IPS DF 4.7 (cell line): ENCODE measurements at regions not wholly inside any gene's neighbourhood (a gene's known extent, or its start where the extent isn't known, plus 50 kb on each side); places are given as distances from the start of the nearest gene placed in this dataset.

Experiments
- DNase-seq: peaks from one replicate; pipeline ENCODE4 v3.0.0-alpha.2; 2013; ENCODE audit warnings: low spot score; ENCODE audit errors: extremely low read depth

DNA sequence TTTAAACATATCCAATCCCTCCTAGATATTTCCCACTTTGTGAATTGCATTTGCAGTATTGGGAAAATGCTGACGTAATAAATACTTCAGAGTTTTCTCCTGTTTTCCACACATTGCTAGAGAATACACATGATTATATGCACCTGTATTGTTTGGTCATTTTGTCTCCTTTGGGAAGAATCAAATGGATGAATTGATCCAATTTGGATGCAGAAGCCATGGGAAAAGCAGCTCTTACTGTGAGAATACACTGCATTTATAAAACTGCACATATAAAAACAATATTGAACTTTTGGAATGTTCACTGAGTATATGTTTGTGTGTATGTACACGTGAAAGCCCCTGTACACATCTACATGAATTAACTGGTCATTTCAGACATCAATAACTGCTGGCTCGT, 306.6 kb upstream of the LYPLAL1 start:
- DNase-seq: no peak

DNA sequence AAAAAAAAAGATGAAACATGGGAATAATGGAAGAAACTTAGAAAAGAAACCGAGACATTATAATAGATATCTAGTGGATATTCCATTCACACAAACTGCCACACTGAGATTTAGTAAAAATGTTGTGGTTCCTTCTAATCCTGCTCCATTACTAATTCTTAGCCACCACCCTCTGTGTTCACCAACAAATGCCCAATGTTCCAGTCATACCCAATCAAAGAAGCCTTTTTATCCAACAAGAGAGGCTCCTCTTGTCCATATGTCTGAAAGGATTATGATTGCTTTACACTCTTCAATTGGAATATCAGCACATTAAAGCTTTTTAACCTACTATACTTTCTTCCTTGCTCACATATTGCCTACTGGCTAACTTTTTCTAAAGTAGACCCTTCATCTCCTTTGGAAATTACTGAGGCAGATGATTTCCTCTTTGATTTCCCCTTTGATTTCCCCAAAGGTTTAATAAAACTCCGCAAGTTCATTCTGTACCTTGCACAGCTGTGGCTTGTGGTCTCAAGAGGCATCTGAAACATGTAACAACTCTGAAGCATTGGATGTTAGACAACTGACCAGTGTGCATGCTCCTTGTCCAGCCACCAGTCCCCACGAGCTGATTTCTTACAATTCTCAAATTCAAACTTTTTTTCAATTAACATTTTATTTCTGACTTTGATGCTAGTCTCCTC, 305.6 kb upstream of the LYPLAL1 start:
- DNase-seq: no peak

DNA sequence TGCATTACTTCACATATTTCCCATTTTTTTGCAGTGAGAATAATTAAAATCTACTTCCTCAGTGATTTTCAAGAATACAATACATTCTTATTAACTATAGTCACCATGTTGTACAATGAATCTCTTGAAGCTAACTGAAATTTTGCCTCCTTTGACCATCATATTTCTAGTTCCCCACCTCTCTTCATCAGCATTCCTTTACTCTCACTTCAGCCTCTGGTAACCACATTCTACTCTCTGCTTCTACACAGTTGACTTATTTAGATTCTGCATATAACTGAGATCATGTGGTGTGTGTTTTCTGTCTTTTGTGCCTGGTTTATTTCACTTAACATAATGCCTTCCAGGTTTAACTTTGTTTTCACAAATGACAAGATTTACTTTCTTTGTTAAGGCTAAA, 304.4 kb upstream of the LYPLAL1 start:
- no peak for DNase-seq

DNA sequence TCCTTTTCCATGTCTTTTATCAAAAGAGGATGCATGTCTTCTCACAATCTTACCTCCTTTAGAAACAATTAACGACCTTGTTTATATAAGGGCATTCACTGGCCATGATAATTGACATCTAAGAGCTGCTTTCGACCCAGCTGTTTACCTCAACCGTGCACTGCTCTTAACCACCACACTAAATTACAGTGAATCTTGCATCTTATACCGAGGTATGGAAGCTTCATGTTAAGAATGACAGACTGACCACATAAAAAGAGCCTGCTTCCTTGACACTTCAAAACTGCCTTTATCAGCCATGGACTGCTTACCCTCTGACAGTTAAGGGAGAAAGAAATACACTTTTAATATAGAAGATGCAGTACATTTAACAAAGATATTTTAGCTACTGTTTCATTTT, 301.7 kb upstream of the LYPLAL1 start:
- no peak for DNase-seq

- DNase-seq: no peak
These were observed 300.8 kb upstream of the LYPLAL1 start for GRCh38 chr1:218872928-218873327.

DNA sequence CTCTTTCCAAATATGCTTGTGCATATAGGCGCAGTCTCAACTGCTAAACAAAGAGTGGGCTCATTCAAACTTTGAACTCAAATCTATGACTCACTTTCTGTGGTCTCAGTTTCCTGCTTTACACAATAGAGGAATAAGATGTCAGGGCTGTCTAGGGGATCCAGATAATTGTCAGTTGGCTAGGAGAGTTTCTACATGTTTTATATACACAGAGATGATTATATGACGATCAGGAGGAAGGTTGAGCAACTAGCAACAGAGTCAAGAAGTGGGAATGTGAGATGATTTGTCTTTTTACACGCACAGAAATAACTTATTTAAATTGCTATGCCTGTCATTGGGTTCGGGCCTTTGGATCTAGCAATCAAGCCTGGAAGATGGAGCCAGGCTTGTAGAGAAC, 299.4 kb upstream of the LYPLAL1 start:
- DNase-seq: no peak

GRCh38 chr1:218874801-218875400, 298.8 kb upstream of the LYPLAL1 start:
- no peak for DNase-seq

DNA sequence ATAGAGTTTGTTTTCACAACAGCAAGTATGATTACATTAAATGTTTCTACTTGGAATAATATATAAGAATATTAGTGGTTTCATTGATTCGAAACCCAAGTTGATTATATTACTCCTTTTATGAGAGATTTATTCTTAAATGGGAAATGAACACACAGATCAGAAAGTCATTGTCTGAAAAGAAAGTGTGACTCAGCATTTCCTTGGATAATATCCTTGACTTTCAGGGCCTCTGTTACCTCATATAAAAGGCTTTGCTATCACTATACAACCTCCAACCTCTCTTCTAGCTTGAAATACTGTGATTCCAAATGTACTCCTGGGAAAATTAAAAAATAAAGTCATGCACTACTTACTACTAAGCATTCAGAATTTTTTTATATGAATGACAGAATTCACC, 295.3 kb upstream of the LYPLAL1 start:
- DNase-seq: no peak

GRCh38 chr1:218880484-218881060, 293.1 kb upstream of the LYPLAL1 start:
- no peak for DNase-seq

DNA sequence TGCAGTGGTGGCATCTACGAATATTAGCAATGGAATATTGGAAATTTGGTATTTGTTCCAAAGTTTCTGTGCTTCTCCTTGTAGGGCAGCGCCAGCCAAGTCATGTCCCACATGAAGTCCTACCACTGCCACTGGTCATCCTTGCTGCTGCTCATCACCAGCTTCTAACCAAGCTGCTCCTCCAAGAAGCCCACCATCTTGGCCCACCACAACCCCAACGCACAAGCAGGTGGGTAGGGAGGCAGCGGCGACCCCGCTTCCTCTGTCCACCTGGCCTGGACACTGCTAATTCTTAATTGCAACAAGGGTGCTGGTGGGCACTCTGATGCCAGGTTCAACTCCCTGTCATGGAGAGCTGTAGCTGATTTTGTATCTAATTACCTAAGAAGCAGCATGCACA, 291.2 kb upstream of the LYPLAL1 start:
- no peak for DNase-seq

DNA sequence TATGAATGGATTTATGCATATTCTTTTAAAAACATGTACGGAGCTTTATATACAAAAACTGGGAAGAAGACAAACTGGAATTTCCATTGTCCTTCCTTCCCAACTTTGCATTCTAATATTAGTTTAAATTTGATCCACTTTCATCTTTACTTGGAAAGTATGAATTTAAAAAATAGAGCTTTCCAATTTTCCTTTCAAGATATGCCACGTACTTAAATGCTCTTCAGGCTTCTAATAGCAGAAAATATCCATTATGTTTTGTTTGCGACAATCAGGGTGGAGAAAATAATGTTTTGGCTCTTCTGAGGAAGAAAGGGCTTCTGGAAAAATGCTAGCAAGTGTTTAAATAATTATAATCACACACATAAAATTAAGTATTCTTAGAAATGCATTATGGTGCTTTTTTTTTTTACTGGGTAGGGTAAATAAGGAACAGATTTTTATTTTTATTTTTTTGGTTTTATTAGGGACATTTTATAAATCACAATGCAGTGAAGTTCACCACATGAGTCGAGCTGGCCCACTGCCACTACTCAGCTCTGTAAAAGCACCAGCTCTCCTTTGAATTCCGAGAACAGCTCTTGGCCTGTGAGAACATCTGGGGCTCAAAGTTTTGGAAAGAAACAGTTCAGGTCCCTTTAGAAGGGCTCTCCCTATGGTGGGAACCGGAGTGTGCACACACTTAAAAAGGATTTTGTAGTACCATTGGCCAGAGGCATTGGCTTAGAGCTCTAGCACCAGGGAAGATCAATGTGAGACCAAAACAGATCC, 287.4 kb upstream of the LYPLAL1 start:
- DNase-seq: no peak

GRCh38 chr1:218887141-218887925, 286.3 kb upstream of the LYPLAL1 start:
- no peak for DNase-seq

DNA sequence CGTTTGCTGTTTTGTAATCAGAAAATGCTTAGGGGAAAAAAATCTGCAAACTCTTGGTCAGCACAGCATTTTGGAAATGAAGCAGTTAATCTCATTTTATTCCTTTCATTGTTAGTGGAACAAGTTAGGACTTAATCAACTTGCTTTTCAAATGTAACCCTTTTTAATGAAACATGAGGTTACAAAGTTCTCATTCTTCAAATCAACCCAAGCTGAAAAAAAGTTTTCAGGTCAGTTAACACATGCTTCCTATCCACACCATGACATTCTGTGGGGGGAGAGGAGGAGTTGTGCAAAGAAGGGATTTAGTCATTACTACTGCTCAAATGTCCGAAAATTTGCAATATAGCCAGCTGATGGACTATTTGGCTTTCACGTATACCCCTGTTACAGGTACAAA, 283.2 kb upstream of the LYPLAL1 start:
- DNase-seq: no peak

- DNase-seq: no peak
These were observed 282.1 kb upstream of the LYPLAL1 start for GRCh38 chr1:218891577-218891976.

GRCh38 chr1:218895064-218895587, 278.6 kb upstream of the LYPLAL1 start:
- DNase-seq: no peak

DNA sequence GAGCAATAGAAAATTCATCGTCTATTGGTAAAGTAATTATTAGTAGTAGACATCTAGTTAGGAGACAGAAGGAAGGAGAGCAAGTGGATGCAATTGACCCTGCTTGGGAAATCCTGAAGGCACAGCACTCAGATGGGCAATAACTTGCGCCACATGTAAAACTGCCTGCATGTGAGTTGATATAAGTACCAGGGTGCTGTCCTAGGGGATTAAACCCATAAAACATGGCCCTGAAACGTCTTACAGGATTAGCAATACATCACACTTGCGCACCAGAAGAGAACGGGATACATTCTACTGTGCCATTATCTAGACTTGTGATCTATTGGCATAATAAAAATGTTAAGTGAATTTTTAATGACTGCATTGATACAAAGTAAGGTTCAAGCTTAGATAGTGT, 277.5 kb upstream of the LYPLAL1 start:
- DNase-seq: no peak

DNA sequence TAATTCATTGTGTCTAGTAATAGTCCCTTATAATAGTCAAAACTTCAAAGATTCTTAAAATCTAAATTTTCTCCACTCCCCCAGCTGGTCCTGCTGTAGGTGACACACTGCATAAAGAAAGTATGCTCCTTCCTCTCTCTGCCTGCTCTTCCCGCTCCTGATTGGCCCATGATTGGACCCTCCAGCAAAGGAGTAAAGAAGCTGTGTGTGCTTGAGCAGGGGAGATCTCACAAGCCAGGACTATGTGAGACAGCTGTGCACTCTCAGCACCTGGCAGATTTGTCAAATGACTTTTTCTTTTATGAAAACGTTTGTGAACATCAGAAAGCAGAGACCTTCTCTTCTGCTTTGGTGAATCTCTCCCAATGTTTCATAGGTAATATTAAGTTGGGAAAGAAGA, 274.8 kb upstream of the LYPLAL1 start:
- no peak for DNase-seq

GRCh38 chr1:218900615-218901014, 273.1 kb upstream of the LYPLAL1 start:
- no peak for DNase-seq

- no peak for DNase-seq
These were observed 269.3 kb upstream of the LYPLAL1 start for GRCh38 chr1:218904416-218904815.

DNA sequence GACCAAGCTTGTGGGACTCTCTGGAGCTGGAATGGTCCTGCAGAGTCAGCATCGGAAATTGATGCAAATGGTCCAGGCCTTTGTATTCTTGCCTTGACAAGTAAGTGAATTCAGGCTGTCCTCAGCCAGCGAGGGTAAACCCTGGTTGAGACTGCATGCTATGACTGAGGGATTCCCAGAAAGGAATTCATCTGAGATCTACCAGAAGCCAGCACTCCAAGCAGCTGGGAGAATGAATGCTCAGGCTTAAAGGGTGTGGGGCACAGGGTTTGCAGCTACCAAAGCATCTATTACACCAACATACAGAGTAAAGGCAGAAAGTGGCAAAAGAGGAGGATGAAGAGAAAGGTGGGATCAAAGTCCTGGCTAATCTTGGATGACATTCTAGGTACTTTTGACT, 257.0 kb upstream of the LYPLAL1 start:
- DNase-seq: no peak

- no peak for DNase-seq
These were observed 256.0 kb upstream of the LYPLAL1 start for GRCh38 chr1:218917656-218918055.
